K562 (cell line): ENCODE measurements at regions not wholly inside any gene's neighbourhood (a gene's known extent, or its start where the extent isn't known, plus 50 kb on each side); places are given as distances from the start of the nearest gene placed in this dataset.
"Not testable (repeated sequence)": the region's sequence is repeated elsewhere in the genome, so short reads cannot be mapped to it uniquely, and the experiment has no call there.

Experiments
- CBFA2T3 ChIP-seq: fragments of 450-650 bp; IDR thresholded peaks from 2 replicates; pipeline ENCODE4 v1.6.1; 2017
- HOXB6 ChIP-seq: fragments of 250-450 bp; sonication (Bioruptor Pico); IDR thresholded peaks from 2 replicates; pipeline ENCODE4 v1.5.1; 2022; ENCODE audit warnings: mild to moderate bottlenecking, borderline replicate concordance
- KAT7 ChIP-seq: sonication (generic); formaldehyde crosslinking; IDR thresholded peaks from 2 replicates; pipeline ENCODE4 v1.8.0; 2022; ENCODE audit warnings: missing genetic modification reagents, mild to moderate bottlenecking, borderline replicate concordance
- SRF ChIP-seq, 2 experiments: fragments of 250-450, 450-650 bp in 1 of 2; sonication (Bioruptor Pico) in 1 of 2; sonication (generic) in 1 of 2; formaldehyde crosslinking; IDR thresholded peaks; 2 replicates each; pipeline versions ENCODE4 v1.5.0 to v1.5.1; 2020 to 2022; ENCODE audit warnings: mild to moderate bottlenecking in 1 of 2, missing genetic modification reagents in 1 of 2
- ZNF12 ChIP-seq: sonication (generic); formaldehyde crosslinking; IDR thresholded peaks from 2 replicates; pipeline ENCODE4 v1.4.0; 2020; ENCODE audit warnings: mild to moderate bottlenecking, missing genetic modification reagents
- ZNF174 ChIP-seq: fragments of 250-450 bp; sonication (Bioruptor Pico); IDR thresholded peaks from 2 replicates; pipeline ENCODE4 v1.4.0; 2020; ENCODE audit warnings: mild to moderate bottlenecking
- TF ChIP-seq, protein P1 (sequence below): fragments of 450-650 bp; IDR thresholded peaks from one replicate; pipeline ENCODE4 v1.6.1; 2018; ENCODE audit warnings: mild to moderate bottlenecking, moderate library complexity; ENCODE audit not compliant: partially characterized antibody
- TF ChIP-seq, protein P2 (sequence below), 3 experiments: IDR thresholded peaks in 2 of 3; conservative IDR thresholded peaks in 1 of 3; 2 replicates each; pipeline ENCODE4 v1.5.1; 2011 to 2012; ENCODE audit warnings: low read length in 3 of 3, mild to moderate bottlenecking in 3 of 3, control low read depth in 2 of 3, improper control_type of control experiment in 1 of 3, inconsistent platforms in 1 of 3, low read depth in 1 of 3, mixed read lengths in 1 of 3, moderate library complexity in 1 of 3; ENCODE audit not compliant: insufficient read depth in 2 of 3
- TF ChIP-seq, protein P3 (sequence below), 3 experiments: fragments of 200-800 bp in 1 of 3; sonication (Bioruptor generic) in 1 of 3; sonication (generic) in 1 of 3; formaldehyde crosslinking in 1 of 3; IDR thresholded peaks; 2 replicates each; pipeline versions ENCODE4 v1.6.1 to v1.8.0; 2016 to 2022; ENCODE audit warnings: mild to moderate bottlenecking in 2 of 3, missing compliant biosample characterization in 2 of 3, missing genetic modification characterization in 2 of 3, missing genetic modification reagents in 1 of 3
- TF ChIP-seq, protein P4 (sequence below): fragments of 250-450 bp; sonication (Bioruptor Pico); IDR thresholded peaks from 2 replicates; pipeline ENCODE4 v1.5.0; 2020; ENCODE audit warnings: mild to moderate bottlenecking

DNA sequence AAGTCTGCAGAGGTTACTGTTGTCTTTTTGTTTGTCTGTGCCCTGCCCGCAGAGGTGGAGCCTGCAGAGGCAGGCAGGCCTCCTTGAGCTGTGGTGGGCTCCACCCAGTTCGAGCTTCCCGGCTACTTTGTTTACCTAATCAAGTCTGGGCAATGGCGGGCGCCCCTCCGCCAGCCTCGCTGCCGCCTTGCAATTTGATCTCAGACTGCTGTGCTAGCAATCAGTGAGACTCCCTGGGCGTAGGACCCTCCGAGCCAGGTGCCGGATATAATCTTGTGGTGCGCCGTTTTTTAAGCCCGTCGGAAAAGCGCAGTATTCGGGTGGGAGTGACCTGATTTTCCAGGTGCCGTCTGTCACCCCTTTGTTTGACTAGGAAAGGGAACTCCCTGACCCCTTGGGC is 221.7 kb downstream of the RPRM start:
- TF ChIP-seq, protein P1, sequence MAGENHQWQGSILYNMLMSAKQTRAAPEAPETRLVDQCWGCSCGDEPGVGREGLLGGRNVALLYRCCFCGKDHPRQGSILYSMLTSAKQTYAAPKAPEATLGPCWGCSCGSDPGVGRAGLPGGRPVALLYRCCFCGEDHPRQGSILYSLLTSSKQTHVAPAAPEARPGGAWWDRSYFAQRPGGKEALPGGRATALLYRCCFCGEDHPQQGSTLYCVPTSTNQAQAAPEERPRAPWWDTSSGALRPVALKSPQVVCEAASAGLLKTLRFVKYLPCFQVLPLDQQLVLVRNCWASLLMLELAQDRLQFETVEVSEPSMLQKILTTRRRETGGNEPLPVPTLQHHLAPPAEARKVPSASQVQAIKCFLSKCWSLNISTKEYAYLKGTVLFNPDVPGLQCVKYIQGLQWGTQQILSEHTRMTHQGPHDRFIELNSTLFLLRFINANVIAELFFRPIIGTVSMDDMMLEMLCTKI: not testable (repeated sequence)
- not testable (repeated sequence) for TF ChIP-seq ZNF174 (CRISPR knock-in tag); HOXB6 (CRISPR knock-in tag); KAT7 (CRISPR knock-in tag); ZNF12 (CRISPR knock-in tag); CBFA2T3; SRF (CRISPR knock-in tag; IDR thresholded peaks at IDR 0.05)
- TF ChIP-seq, protein P2, sequence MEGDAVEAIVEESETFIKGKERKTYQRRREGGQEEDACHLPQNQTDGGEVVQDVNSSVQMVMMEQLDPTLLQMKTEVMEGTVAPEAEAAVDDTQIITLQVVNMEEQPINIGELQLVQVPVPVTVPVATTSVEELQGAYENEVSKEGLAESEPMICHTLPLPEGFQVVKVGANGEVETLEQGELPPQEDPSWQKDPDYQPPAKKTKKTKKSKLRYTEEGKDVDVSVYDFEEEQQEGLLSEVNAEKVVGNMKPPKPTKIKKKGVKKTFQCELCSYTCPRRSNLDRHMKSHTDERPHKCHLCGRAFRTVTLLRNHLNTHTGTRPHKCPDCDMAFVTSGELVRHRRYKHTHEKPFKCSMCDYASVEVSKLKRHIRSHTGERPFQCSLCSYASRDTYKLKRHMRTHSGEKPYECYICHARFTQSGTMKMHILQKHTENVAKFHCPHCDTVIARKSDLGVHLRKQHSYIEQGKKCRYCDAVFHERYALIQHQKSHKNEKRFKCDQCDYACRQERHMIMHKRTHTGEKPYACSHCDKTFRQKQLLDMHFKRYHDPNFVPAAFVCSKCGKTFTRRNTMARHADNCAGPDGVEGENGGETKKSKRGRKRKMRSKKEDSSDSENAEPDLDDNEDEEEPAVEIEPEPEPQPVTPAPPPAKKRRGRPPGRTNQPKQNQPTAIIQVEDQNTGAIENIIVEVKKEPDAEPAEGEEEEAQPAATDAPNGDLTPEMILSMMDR (IDR thresholded peaks at IDR 0.05 in 2 of 3, conservative IDR thresholded peaks at IDR 0.05 in 1 of 3; ENCODE audit: insufficient read depth in 2 of 3, low read depth in 1 of 3, low read length in 3 of 3): not testable (repeated sequence)
- TF ChIP-seq, protein P3, sequence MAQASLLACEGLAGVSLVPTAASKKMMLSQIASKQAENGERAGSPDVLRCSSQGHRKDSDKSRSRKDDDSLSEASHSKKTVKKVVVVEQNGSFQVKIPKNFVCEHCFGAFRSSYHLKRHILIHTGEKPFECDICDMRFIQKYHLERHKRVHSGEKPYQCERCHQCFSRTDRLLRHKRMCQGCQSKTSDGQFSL (CRISPR knock-in tag; IDR thresholded peaks at IDR 0.05): not testable (repeated sequence)
- TF ChIP-seq, protein P3 (tag; IDR thresholded peaks at IDR 0.05): not testable (repeated sequence)
- TF ChIP-seq, protein P4, sequence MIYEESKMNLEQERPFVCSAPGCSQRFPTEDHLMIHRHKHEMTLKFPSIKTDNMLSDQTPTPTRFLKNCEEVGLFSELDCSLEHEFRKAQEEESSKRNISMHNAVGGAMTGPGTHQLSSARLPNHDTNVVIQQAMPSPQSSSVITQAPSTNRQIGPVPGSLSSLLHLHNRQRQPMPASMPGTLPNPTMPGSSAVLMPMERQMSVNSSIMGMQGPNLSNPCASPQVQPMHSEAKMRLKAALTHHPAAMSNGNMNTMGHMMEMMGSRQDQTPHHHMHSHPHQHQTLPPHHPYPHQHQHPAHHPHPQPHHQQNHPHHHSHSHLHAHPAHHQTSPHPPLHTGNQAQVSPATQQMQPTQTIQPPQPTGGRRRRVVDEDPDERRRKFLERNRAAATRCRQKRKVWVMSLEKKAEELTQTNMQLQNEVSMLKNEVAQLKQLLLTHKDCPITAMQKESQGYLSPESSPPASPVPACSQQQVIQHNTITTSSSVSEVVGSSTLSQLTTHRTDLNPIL: not testable (repeated sequence)
